Hepatocyte (in vitro differentiated cells): ENCODE measurements at regions not wholly inside any gene's neighbourhood (a gene's known extent, or its start where the extent isn't known, plus 50 kb on each side); places are given as distances from the start of the nearest gene placed in this dataset.

Experiments
- EZH2 ChIP-seq: fragments of 200-600 bp; sonication (generic); IDR thresholded peaks from 2 replicates; pipeline ENCODE4 v1.6.1; 2016; ENCODE audit warnings: antibody characterized with exemption, mild to moderate bottlenecking, borderline replicate concordance
- TF ChIP-seq, protein P1 (sequence below): fragments of 200-600 bp; sonication (generic); IDR thresholded peaks from 2 replicates; pipeline ENCODE4 v1.5.1; 2016; ENCODE audit warnings: antibody characterized with exemption, mild to moderate bottlenecking; ENCODE audit not compliant: poor library complexity

DNA sequence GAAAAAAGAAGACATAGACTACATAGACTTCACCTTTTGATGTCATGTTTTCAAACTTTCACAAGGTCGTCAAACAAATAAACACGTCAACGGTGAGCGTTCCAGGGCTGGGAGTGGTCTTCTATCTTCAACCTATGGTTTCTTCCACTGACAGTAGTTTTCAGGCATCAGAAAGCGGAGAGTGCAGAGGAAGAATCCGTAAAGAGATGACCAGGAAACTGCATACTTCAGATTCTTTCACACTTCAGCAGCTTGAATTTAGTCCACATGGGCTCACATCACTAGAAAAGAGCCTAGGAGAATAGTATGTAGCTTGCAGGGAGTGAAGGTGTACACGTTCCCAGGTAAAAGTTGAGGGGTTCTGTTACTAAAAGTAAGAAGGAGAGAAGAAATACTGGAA lies 58.5 kb downstream of the NPY1R start:
- TF ChIP-seq, protein P1, sequence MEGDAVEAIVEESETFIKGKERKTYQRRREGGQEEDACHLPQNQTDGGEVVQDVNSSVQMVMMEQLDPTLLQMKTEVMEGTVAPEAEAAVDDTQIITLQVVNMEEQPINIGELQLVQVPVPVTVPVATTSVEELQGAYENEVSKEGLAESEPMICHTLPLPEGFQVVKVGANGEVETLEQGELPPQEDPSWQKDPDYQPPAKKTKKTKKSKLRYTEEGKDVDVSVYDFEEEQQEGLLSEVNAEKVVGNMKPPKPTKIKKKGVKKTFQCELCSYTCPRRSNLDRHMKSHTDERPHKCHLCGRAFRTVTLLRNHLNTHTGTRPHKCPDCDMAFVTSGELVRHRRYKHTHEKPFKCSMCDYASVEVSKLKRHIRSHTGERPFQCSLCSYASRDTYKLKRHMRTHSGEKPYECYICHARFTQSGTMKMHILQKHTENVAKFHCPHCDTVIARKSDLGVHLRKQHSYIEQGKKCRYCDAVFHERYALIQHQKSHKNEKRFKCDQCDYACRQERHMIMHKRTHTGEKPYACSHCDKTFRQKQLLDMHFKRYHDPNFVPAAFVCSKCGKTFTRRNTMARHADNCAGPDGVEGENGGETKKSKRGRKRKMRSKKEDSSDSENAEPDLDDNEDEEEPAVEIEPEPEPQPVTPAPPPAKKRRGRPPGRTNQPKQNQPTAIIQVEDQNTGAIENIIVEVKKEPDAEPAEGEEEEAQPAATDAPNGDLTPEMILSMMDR, result no peak
- TF ChIP-seq EZH2, result no peak
